Heart right ventricle (tissue), 16 donors: ENCODE measurements at regions not wholly inside any gene's neighbourhood (a gene's known extent, or its start where the extent isn't known, plus 50 kb on each side); places are given as distances from the start of the nearest gene placed in this dataset.
"Not testable (repeated sequence)": the region's sequence is repeated elsewhere in the genome, so short reads cannot be mapped to it uniquely, and the experiment has no call there.

ENCODE experiments used
- ATAC-seq, 8 donors: fragments of 200-7000 bp; cut with Tn5 transposase; one replicate each; pipeline ENCODE4 v1.9.1; 2020; ENCODE audit warnings: mild to moderate bottlenecking in 8 of 8, moderate library complexity in 8 of 8, moderate number of reproducible peaks in 1 of 8
- DNase-seq, 2 donors: peaks; one replicate each; pipeline ENCODE4 v3.0.0-alpha.2; 2020
- H3K27ac ChIP-seq, 10 donors: fragments of 200-600 bp; sonication (generic) in 2 of 10; one replicate each; pipeline versions ENCODE4 v1.5.0 to v1.8.0; 2020 to 2022; ENCODE audit warnings: mild to moderate bottlenecking in 3 of 10
- H3K27me3 ChIP-seq, 7 donors: fragments of 200-600 bp; one replicate each; pipeline ENCODE4 v1.8.0; 2021 to 2022; ENCODE audit warnings: mild to moderate bottlenecking in 2 of 7
- H3K36me3 ChIP-seq, 9 donors: fragments of 200-600 bp; sonication (generic) in 1 of 9; one replicate each; pipeline versions ENCODE4 v1.5.0 to v1.8.0; 2020 to 2022; ENCODE audit warnings: mild to moderate bottlenecking in 2 of 9
- H3K4me1 ChIP-seq, 9 donors: fragments of 200-600 bp; sonication (generic) in 1 of 9; one replicate each; pipeline versions ENCODE4 v1.5.0 to v1.8.0; 2020 to 2022; ENCODE audit warnings: mild to moderate bottlenecking in 4 of 9
- H3K4me3 ChIP-seq, 10 donors: fragments of 200-600 bp; sonication (generic) in 2 of 10; one replicate each; pipeline versions ENCODE4 v1.5.0 to v1.8.0; 2020 to 2022; ENCODE audit warnings: mild to moderate bottlenecking in 7 of 10, moderate library complexity in 2 of 10
- H3K9me3 ChIP-seq, 11 donors: fragments of 200-600 bp in 10 of 11; sonication (generic) in 2 of 11; one replicate each; pipeline versions ENCODE4 v1.5.0 to v1.8.0; 2013 to 2022; ENCODE audit warnings: mild to moderate bottlenecking in 2 of 11, control low read depth in 1 of 11, moderate library complexity in 1 of 11
- CTCF ChIP-seq, 9 donors: fragments of 200-600 bp; sonication (generic) in 2 of 9; IDR thresholded peaks; one replicate each; pipeline versions ENCODE4 v1.5.0 to v1.8.0; 2021 to 2022; ENCODE audit warnings: antibody characterized with exemption in 9 of 9, mild to moderate bottlenecking in 5 of 9, moderate library complexity in 1 of 9
- WGBS, 2 donors: extraction: QIAGEN DNeasy Blood & Tissue Kit; methylation state at CpG; one replicate each; pipeline ENCODE4 v1.1.7; 2013; ENCODE audit warnings: inconsistent platforms in 1 of 2; 5-methylcytosine and 5-hydroxymethylcytosine counted together
- intact Hi-C, 10 donors: fragments of 100-400 bp; cut with DNase I; formaldehyde crosslinking; loops; one replicate each; pipeline versions ENCODE4 v1.11.1 to v1.14.2; 2022
- donor health status: Arrhythmogenic right ventricular cardiomyopathy.
- donor health status: ischemic (EF 13 %, LVEDD 7.1; RV severe dilation, severe dysfunction).
- donor health status: healthy with polysubstance abuse.
- donor health status: DM: no; HTN: yes; CAD: no.
- donor health status: DM: no; HTN: no; CAD: no.
- donor health status: ischemic (EF 25% LVEDD 6.9; RV normal size, moderate dysfunction).
- donor health status: ischemic (EF 25% LVEDD 5.7; RV mildly dilated, moderate dysfunction).
- donor health status: healthy.
- donor health status: DM: yes; HTN: yes; CAD: no.
- donor health status: Ischemic cardiomyopathy.
- donor health status: ischemic (EF 35%, LVEDD 5.7; RV mildly dilated, moderate dysfunction).
- donor health status: nonischemic (EF 11% LVEDD 7.7; RV severe dilation, severe dysfunction).
- donor health status: DM: yes; HTN: yes; CAD: no.
- donor health status: PGD.
- donor health status: ischemic (EF 29% LVEDD 5.4; RV normal size, mild dysfunction).
- donor health status: nonischemic (EF 23%, LVEDD 6.1; RV moderate dilation, normal function).

DNA sequence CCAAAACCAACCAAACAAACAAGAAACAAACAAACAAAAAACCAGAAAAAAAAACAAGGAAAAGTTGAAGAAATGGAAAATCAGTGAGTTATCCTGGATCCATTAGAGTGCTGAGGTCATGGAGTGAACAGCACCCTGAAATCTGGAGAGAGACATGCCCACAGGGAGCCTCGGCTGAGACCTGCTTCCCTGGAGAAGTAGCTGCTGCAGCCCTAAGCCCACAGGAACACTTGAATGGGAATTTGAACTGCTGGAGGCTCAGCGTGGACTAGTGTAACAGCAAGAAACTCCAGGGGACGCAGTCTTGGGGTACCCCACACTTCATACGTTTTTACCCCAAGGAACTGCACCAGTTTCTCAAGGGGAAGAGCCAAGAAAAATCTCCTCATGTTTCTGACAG, 144.1 kb upstream of the UBE3A start:
- no peaks in the 10 kb centered on the region for H3K4me1 ChIP-seq
- no peaks in the 10 kb centered on the region for H3K36me3 ChIP-seq
- no peak overlapping the region for H3K27ac ChIP-seq
- intact Hi-C loops: no loop called here
- DNase-seq (no peak), ATAC-seq (no peak)
- no peak for TF ChIP-seq CTCF (IDR thresholded peaks at IDR 0.05)
- H3K27me3 ChIP-seq: no peaks in the 10 kb centered on the region
- no peak overlapping the region for H3K4me3 ChIP-seq
- WGBS, 2 donors: 61 to 62% methylated on average over 4 of the region's 4 CpGs
- peaks cover 0 to 39% (median 4%) of the 10 kb centered on the region in 11 donors for H3K9me3 ChIP-seq

- H3K4me3 ChIP-seq: no peak overlapping the region
- DNase-seq (no peak), ATAC-seq (no peak)
- no peaks in the 10 kb centered on the region for H3K36me3 ChIP-seq
- intact Hi-C loops: no loop called here
- no peak overlapping the region for H3K27ac ChIP-seq
- 97 to 98% methylated on average over 2 of the region's 2 CpGs for whole genome bisulfite sequencing, 2 donors
- H3K4me1 ChIP-seq: no peaks in the 10 kb centered on the region
- H3K27me3 ChIP-seq: no peaks in the 10 kb centered on the region
- TF ChIP-seq CTCF (IDR thresholded peaks at IDR 0.05): no peak
- peaks cover 0 to 12% (median 0%) of the 10 kb centered on the region in 11 donors for H3K9me3 ChIP-seq
Measured at GRCh38 chr15:25579127-25579526, 140.3 kb upstream of the UBE3A start.

DNA sequence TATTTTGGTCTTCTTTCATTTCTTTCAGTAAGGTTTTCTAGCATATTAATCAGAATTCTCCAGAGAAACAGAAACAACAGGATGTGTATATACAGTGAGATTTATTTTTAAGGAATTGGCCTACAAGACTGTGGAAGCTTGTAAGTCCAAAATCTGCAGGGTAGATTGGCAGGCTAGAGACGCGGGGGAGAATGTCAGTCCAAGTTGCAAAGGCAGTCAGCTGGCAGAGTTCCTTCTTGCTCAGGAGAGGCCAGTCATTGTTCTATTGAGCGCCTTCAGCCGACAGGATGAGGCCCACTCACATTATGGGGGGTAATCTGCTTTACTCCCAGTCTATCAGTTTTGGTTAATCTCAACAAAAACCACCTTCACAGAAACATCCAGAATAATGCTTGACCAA, 133.4 kb upstream of the UBE3A start:
- 15 to 30% methylated on average over 4 of the region's 4 CpGs for WGBS, 2 donors
- Histone ChIP-seq H3K27ac (no peak overlapping the region), H3K27me3 (no peaks in the 10 kb centered on the region), H3K4me1 (peaks cover 0 to 38% (median 13%) of the 10 kb centered on the region in 9 donors), H3K9me3 (peaks cover 0 to 4% (median 0%) of the 10 kb centered on the region in 11 donors), H3K36me3 (no peaks in the 10 kb centered on the region), H3K4me3 (no peak overlapping the region)
- intact Hi-C loops: no loop called here
- no peak for TF ChIP-seq CTCF (IDR thresholded peaks at IDR 0.05)
- peak in 1 of 2 donors; percentile 13 for DNase-seq
- peak in 1 of 8 donors; percentile 40 for ATAC-seq

- peak overlapping the region in 5 of 10 donors; percentile 51 to 72 (median 57) for H3K27ac ChIP-seq
- intact Hi-C loops: loop anchor here in 3 of 10 donors (5.0 kb wide), 4 partner anchors 104 to 129 kb away; no protein-coding TSS in a partner anchor
- 39 to 46% methylated on average over 7 of the region's 7 CpGs for WGBS, 2 donors
- no peaks in the 10 kb centered on the region for H3K27me3 ChIP-seq
- H3K4me1 ChIP-seq: peaks cover 0 to 47% (median 13%) of the 10 kb centered on the region in 9 donors
- peaks cover 0 to 4% (median 0%) of the 10 kb centered on the region in 11 donors for H3K9me3 ChIP-seq
- TF ChIP-seq CTCF (IDR thresholded peaks at IDR 0.05): no peak
- no peak overlapping the region for H3K4me3 ChIP-seq
- H3K36me3 ChIP-seq: no peaks in the 10 kb centered on the region
- DNase-seq: peak; percentile 30 to 33
- peak; percentile 61 to 93 (median 78) for ATAC-seq
Measured at GRCh38 chr15:25568751-25569150, 129.9 kb upstream of the UBE3A start.

- not testable (repeated sequence) for ATAC-seq, DNase-seq, H3K4me3 ChIP-seq, H3K27ac ChIP-seq, H3K36me3 ChIP-seq, H3K9me3 ChIP-seq, H3K27me3 ChIP-seq
- 67 to 74% methylated on average over 6 of the region's 6 CpGs for WGBS, 2 donors
- peaks cover 0 to 38% (median 13%) of the 10 kb centered on the region in 9 donors for H3K4me1 ChIP-seq
- intact Hi-C loops: loop anchor here in 3 of 10 donors (5.0 kb wide), 4 partner anchors 106 to 131 kb away; no protein-coding TSS in a partner anchor
Measured at GRCh38 chr15:25566545-25566944, 127.7 kb upstream of the UBE3A start.
